ENCODE measurements at regions not wholly inside any gene's neighbourhood (a gene's known extent, or its start where the extent isn't known, plus 50 kb on each side); places are given as distances from the start of the nearest gene placed in this dataset.
"Not testable (repeated sequence)": the region's sequence is repeated elsewhere in the genome, so short reads cannot be mapped to it uniquely, and the experiment has no call there.

- DNase-seq (no peak), ATAC-seq (ENCODE audit: insufficient read depth, low read depth) (no peak)
- no peaks in the 10 kb centered on the region for H4K20me1 ChIP-seq (ENCODE audit: insufficient read depth, low read length)
- no peak overlapping the region for H3K4me3 ChIP-seq (ENCODE audit: low read depth in 1 of 2, low read length in 2 of 2)
- no peaks in the 10 kb centered on the region for H3K9me3 ChIP-seq (ENCODE audit: insufficient read depth, low read length, severe bottlenecking)
- no peak overlapping the region for H2AFZ ChIP-seq (ENCODE audit: low read depth, low read length)
- H3K9ac ChIP-seq (ENCODE audit: low read depth, low read length): no peak overlapping the region
- H3K27ac ChIP-seq (ENCODE audit: low read length): no peak overlapping the region
- H3K4me2 ChIP-seq (ENCODE audit: insufficient read depth, low read length): no peak overlapping the region
- no peaks in the 10 kb centered on the region for H3K79me2 ChIP-seq (ENCODE audit: insufficient read depth, low read length)
- TF ChIP-seq EZH2 (IDR thresholded peaks at IDR 0.05; ENCODE audit: borderline replicate concordance, low read depth, low read length, severe bottlenecking) (no peak), CTCF (IDR thresholded peaks at IDR 0.05; ENCODE audit: borderline replicate concordance, extremely low read depth, low read length, poor library complexity, severe bottlenecking) (no peak)
- no peaks in the 10 kb centered on the region for H3K27me3 ChIP-seq (ENCODE audit: insufficient read depth, low read length, poor library complexity)
- H3K4me1 ChIP-seq (ENCODE audit: insufficient read depth, low read length): no peaks in the 10 kb centered on the region
- H3K36me3 ChIP-seq (ENCODE audit: insufficient read depth, low read length): no peaks in the 10 kb centered on the region
Measured at GRCh38 chr4:156515295-156515694, 456.3 kb downstream of the PDGFC start.

GRCh38 chr4:156512622-156513021 is 459.0 kb downstream of the PDGFC start:
- Histone ChIP-seq H3K4me2 (ENCODE audit: insufficient read depth, low read length) (no peak overlapping the region), H3K27me3 (ENCODE audit: insufficient read depth, low read length, poor library complexity) (no peaks in the 10 kb centered on the region), H3K9ac (ENCODE audit: low read depth, low read length) (no peak overlapping the region), H2AFZ (ENCODE audit: low read depth, low read length) (no peak overlapping the region), H3K4me3 (ENCODE audit: low read depth in 1 of 2, low read length in 2 of 2) (no peak overlapping the region), H3K36me3 (ENCODE audit: insufficient read depth, low read length) (no peaks in the 10 kb centered on the region), H3K9me3 (ENCODE audit: insufficient read depth, low read length, severe bottlenecking) (no peaks in the 10 kb centered on the region), H3K79me2 (ENCODE audit: insufficient read depth, low read length) (no peaks in the 10 kb centered on the region), H3K27ac (ENCODE audit: low read length) (no peak overlapping the region), H4K20me1 (ENCODE audit: insufficient read depth, low read length) (no peaks in the 10 kb centered on the region), H3K4me1 (ENCODE audit: insufficient read depth, low read length) (no peaks in the 10 kb centered on the region)
- no peak for TF ChIP-seq CTCF (IDR thresholded peaks at IDR 0.05; ENCODE audit: borderline replicate concordance, extremely low read depth, low read length, poor library complexity, severe bottlenecking)
- TF ChIP-seq EZH2 (IDR thresholded peaks at IDR 0.05; ENCODE audit: borderline replicate concordance, low read depth, low read length, severe bottlenecking): no peak
- DNase-seq (no peak), ATAC-seq (ENCODE audit: insufficient read depth, low read depth) (no peak)

GRCh38 chr4:156509921-156510320 is 461.7 kb downstream of the PDGFC start:
- ATAC-seq (ENCODE audit: insufficient read depth, low read depth); H3K27ac ChIP-seq (ENCODE audit: low read length); H3K4me3 ChIP-seq (ENCODE audit: low read depth in 1 of 2, low read length in 2 of 2); H3K27me3 ChIP-seq (ENCODE audit: insufficient read depth, low read length, poor library complexity); H3K9ac ChIP-seq (ENCODE audit: low read depth, low read length); H2AFZ ChIP-seq (ENCODE audit: low read depth, low read length); DNase-seq; H3K79me2 ChIP-seq (ENCODE audit: insufficient read depth, low read length); H3K9me3 ChIP-seq (ENCODE audit: insufficient read depth, low read length, severe bottlenecking); H4K20me1 ChIP-seq (ENCODE audit: insufficient read depth, low read length); H3K36me3 ChIP-seq (ENCODE audit: insufficient read depth, low read length); H3K4me2 ChIP-seq (ENCODE audit: insufficient read depth, low read length); H3K4me1 ChIP-seq (ENCODE audit: insufficient read depth, low read length): not testable (repeated sequence)

GRCh38 chr4:156505341-156505955 is 466.2 kb downstream of the PDGFC start:
- H3K4me3 ChIP-seq (ENCODE audit: low read depth in 1 of 2, low read length in 2 of 2): no peak overlapping the region
- H3K79me2 ChIP-seq (ENCODE audit: insufficient read depth, low read length): no peaks in the 10 kb centered on the region
- H2AFZ ChIP-seq (ENCODE audit: low read depth, low read length): no peak overlapping the region
- no peaks in the 10 kb centered on the region for H3K4me1 ChIP-seq (ENCODE audit: insufficient read depth, low read length)
- H3K27me3 ChIP-seq (ENCODE audit: insufficient read depth, low read length, poor library complexity): no peaks in the 10 kb centered on the region
- H3K27ac ChIP-seq (ENCODE audit: low read length): no peak overlapping the region
- no peak for TF ChIP-seq EZH2 (IDR thresholded peaks at IDR 0.05; ENCODE audit: borderline replicate concordance, low read depth, low read length, severe bottlenecking)
- no peak for TF ChIP-seq CTCF (IDR thresholded peaks at IDR 0.05; ENCODE audit: borderline replicate concordance, extremely low read depth, low read length, poor library complexity, severe bottlenecking)
- ATAC-seq (ENCODE audit: insufficient read depth, low read depth) (no peak), DNase-seq (no peak)
- no peaks in the 10 kb centered on the region for H3K36me3 ChIP-seq (ENCODE audit: insufficient read depth, low read length)
- H4K20me1 ChIP-seq (ENCODE audit: insufficient read depth, low read length): no peaks in the 10 kb centered on the region
- H3K9me3 ChIP-seq (ENCODE audit: insufficient read depth, low read length, severe bottlenecking): no peaks in the 10 kb centered on the region
- no peak overlapping the region for H3K4me2 ChIP-seq (ENCODE audit: insufficient read depth, low read length)
- H3K9ac ChIP-seq (ENCODE audit: low read depth, low read length): no peak overlapping the region
